NCI-H82 (cell line): ENCODE measurements at regions not wholly inside any gene's neighbourhood (a gene's known extent, or its start where the extent isn't known, plus 50 kb on each side); places are given as distances from the start of the nearest gene placed in this dataset.

Experiments
- DNase-seq: peaks from one replicate; lab custom pipeline; 2025; lab: John Stamatoyannopoulos, UW

GRCh38 chr14:73800970-73801515 is 50.6 kb upstream of the PTGR2 start:
- no peak for DNase-seq

- DNase-seq: no peak
Observed at GRCh38 chr14:73797543-73798265, 53.9 kb upstream of the PTGR2 start.

- no peak for DNase-seq
Observed at GRCh38 chr14:73796893-73797542, 54.6 kb upstream of the PTGR2 start.

- DNase-seq: no peak
Observed at GRCh38 chr14:73796415-73796814, 55.2 kb upstream of the PTGR2 start.

- no peak for DNase-seq
Observed at GRCh38 chr14:73795974-73796373, 55.7 kb upstream of the PTGR2 start.

GRCh38 chr14:73795466-73795865 is 56.2 kb upstream of the PTGR2 start:
- no peak for DNase-seq

- no peak for DNase-seq
Observed at GRCh38 chr14:73794146-73794545, 57.5 kb upstream of the PTGR2 start.

GRCh38 chr14:73792481-73792880 is 59.1 kb upstream of the PTGR2 start:
- DNase-seq: no peak

GRCh38 chr14:73789989-73790581 is 61.5 kb upstream of the PTGR2 start:
- DNase-seq: no peak

- DNase-seq: no peak
Observed at GRCh38 chr14:73788701-73789551, 62.7 kb upstream of the PTGR2 start.

- no peak for DNase-seq
Observed at GRCh38 chr14:73788317-73788598, 63.4 kb upstream of the PTGR2 start.

- DNase-seq: peak; percentile 29
Observed at GRCh38 chr14:73787486-73788316, 63.9 kb upstream of the PTGR2 start.

- DNase-seq: peak; percentile 58
Observed at GRCh38 chr14:73786636-73787485, 64.8 kb upstream of the PTGR2 start.

GRCh38 chr14:73785834-73786635 is 65.6 kb upstream of the PTGR2 start:
- peak; percentile 53 for DNase-seq

GRCh38 chr14:73785336-73785833 is 66.2 kb upstream of the PTGR2 start:
- peak; percentile 47 for DNase-seq

GRCh38 chr14:73784988-73785313 is 66.7 kb upstream of the PTGR2 start:
- DNase-seq: no peak

- DNase-seq: no peak
Observed at GRCh38 chr14:73784181-73784987, 67.2 kb upstream of the PTGR2 start.

- no peak for DNase-seq
Observed at GRCh38 chr14:73783107-73783727, 68.4 kb upstream of the PTGR2 start.
